ENCODE measurements at regions not wholly inside any gene's neighbourhood (a gene's known extent, or its start where the extent isn't known, plus 50 kb on each side); places are given as distances from the start of the nearest gene placed in this dataset.

GRCh38 chr17:72452286-72453173, 331.7 kb downstream of the SOX9 start:
- TF ChIP-seq CTCF (IDR thresholded peaks at IDR 0.05) (no peak), POLR2A (IDR thresholded peaks at IDR 0.05) (no peak)

Data from vagina (tissue), 2 donors.